ENCODE measurements at regions not wholly inside any gene's neighbourhood (a gene's known extent, or its start where the extent isn't known, plus 50 kb on each side); places are given as distances from the start of the nearest gene placed in this dataset.
"Not testable (repeated sequence)": the region's sequence is repeated elsewhere in the genome, so short reads cannot be mapped to it uniquely, and the experiment has no call there.

- H3K4me3 ChIP-seq (ENCODE audit: low read length): no peak overlapping the region
- no peaks in the 10 kb centered on the region for H3K36me3 ChIP-seq (ENCODE audit: insufficient read depth, low read length)
- no peak overlapping the region for H2AFZ ChIP-seq (ENCODE audit: low read depth, low read length)
- no peaks in the 10 kb centered on the region for H3K27me3 ChIP-seq (ENCODE audit: insufficient read depth, low read length)
- H3K4me1 ChIP-seq (ENCODE audit: insufficient read depth, low read length): no peaks in the 10 kb centered on the region
- H3K9me3 ChIP-seq (ENCODE audit: low read length): no peaks in the 10 kb centered on the region
Observed at GRCh38 chrX:140065961-140066662, 100.8 kb upstream of the CXorf66 start.

- H3K27me3 ChIP-seq (ENCODE audit: insufficient read depth, low read length): no peaks in the 10 kb centered on the region
- H3K9me3 ChIP-seq (ENCODE audit: low read length): no peaks in the 10 kb centered on the region
- H3K36me3 ChIP-seq (ENCODE audit: insufficient read depth, low read length): no peaks in the 10 kb centered on the region
- H3K4me3 ChIP-seq (ENCODE audit: low read length): no peak overlapping the region
- H3K4me1 ChIP-seq (ENCODE audit: insufficient read depth, low read length): no peaks in the 10 kb centered on the region
- no peak overlapping the region for H2AFZ ChIP-seq (ENCODE audit: low read depth, low read length)
Observed at GRCh38 chrX:140064993-140065392, 99.7 kb upstream of the CXorf66 start.

GRCh38 chrX:140057001-140057411 lies 91.7 kb upstream of the CXorf66 start:
- H3K9me3 ChIP-seq (ENCODE audit: low read length): no peaks in the 10 kb centered on the region
- no peaks in the 10 kb centered on the region for H3K36me3 ChIP-seq (ENCODE audit: insufficient read depth, low read length)
- H3K4me1 ChIP-seq (ENCODE audit: insufficient read depth, low read length): peaks cover 26% of the 10 kb centered on the region
- H3K27me3 ChIP-seq (ENCODE audit: insufficient read depth, low read length): no peaks in the 10 kb centered on the region
- H2AFZ ChIP-seq (ENCODE audit: low read depth, low read length): no peak overlapping the region
- H3K4me3 ChIP-seq (ENCODE audit: low read length): no peak overlapping the region

- no peaks in the 10 kb centered on the region for H3K9me3 ChIP-seq (ENCODE audit: low read length)
- no peaks in the 10 kb centered on the region for H3K27me3 ChIP-seq (ENCODE audit: insufficient read depth, low read length)
- no peaks in the 10 kb centered on the region for H3K36me3 ChIP-seq (ENCODE audit: insufficient read depth, low read length)
- H3K4me3 ChIP-seq (ENCODE audit: low read length): no peak overlapping the region
- H3K4me1 ChIP-seq (ENCODE audit: insufficient read depth, low read length): peaks cover 31% of the 10 kb centered on the region
- no peak overlapping the region for H2AFZ ChIP-seq (ENCODE audit: low read depth, low read length)
Observed at GRCh38 chrX:140053846-140054245, 88.5 kb upstream of the CXorf66 start.

- H3K4me1 ChIP-seq (ENCODE audit: insufficient read depth, low read length): peaks cover 29% of the 10 kb centered on the region
- H3K36me3 ChIP-seq (ENCODE audit: insufficient read depth, low read length): no peaks in the 10 kb centered on the region
- no peaks in the 10 kb centered on the region for H3K27me3 ChIP-seq (ENCODE audit: insufficient read depth, low read length)
- no peak overlapping the region for H2AFZ ChIP-seq (ENCODE audit: low read depth, low read length)
- no peak overlapping the region for H3K4me3 ChIP-seq (ENCODE audit: low read length)
- H3K9me3 ChIP-seq (ENCODE audit: low read length): no peaks in the 10 kb centered on the region
Observed at GRCh38 chrX:140050906-140051305, 85.6 kb upstream of the CXorf66 start.

- H3K27me3 ChIP-seq (ENCODE audit: insufficient read depth, low read length): peaks cover 2% of the 10 kb centered on the region
- H3K4me3 ChIP-seq (ENCODE audit: low read length): no peak overlapping the region
- no peaks in the 10 kb centered on the region for H3K4me1 ChIP-seq (ENCODE audit: insufficient read depth, low read length)
Observed at GRCh38 chrX:140040386-140040785, 75.1 kb upstream of the CXorf66 start.

GRCh38 chrX:140038842-140039241 lies 73.5 kb upstream of the CXorf66 start:
- no peaks in the 10 kb centered on the region for H3K36me3 ChIP-seq (ENCODE audit: insufficient read depth, low read length)
- no peak overlapping the region for H2AFZ ChIP-seq (ENCODE audit: low read depth, low read length)
- H3K9me3 ChIP-seq (ENCODE audit: low read length): no peaks in the 10 kb centered on the region
- H3K27me3 ChIP-seq (ENCODE audit: insufficient read depth, low read length): no peaks in the 10 kb centered on the region
- H3K4me1 ChIP-seq (ENCODE audit: insufficient read depth, low read length): no peaks in the 10 kb centered on the region
- no peak overlapping the region for H3K4me3 ChIP-seq (ENCODE audit: low read length)

More at GRCh38 chrX:140040386-140040785, 75.1 kb upstream of the CXorf66 start:
- no peaks in the 10 kb centered on the region for H3K9me3 ChIP-seq (ENCODE audit: low read length)
- no peak overlapping the region for H2AFZ ChIP-seq (ENCODE audit: low read depth, low read length)
- no peaks in the 10 kb centered on the region for H3K36me3 ChIP-seq (ENCODE audit: insufficient read depth, low read length)

- no peaks in the 10 kb centered on the region for H3K36me3 ChIP-seq (ENCODE audit: insufficient read depth, low read length)
- no peaks in the 10 kb centered on the region for H3K27me3 ChIP-seq (ENCODE audit: insufficient read depth, low read length)
- H2AFZ ChIP-seq (ENCODE audit: low read depth, low read length): no peak overlapping the region
Observed at GRCh38 chrX:140034916-140035315, 69.6 kb upstream of the CXorf66 start.

GRCh38 chrX:140022482-140022881 lies 57.2 kb upstream of the CXorf66 start:
- H3K9me3 ChIP-seq (ENCODE audit: low read length): no peaks in the 10 kb centered on the region
- no peak overlapping the region for H3K4me3 ChIP-seq (ENCODE audit: low read length)
- no peak overlapping the region for H2AFZ ChIP-seq (ENCODE audit: low read depth, low read length)
- H3K36me3 ChIP-seq (ENCODE audit: insufficient read depth, low read length): no peaks in the 10 kb centered on the region
- H3K4me1 ChIP-seq (ENCODE audit: insufficient read depth, low read length): no peaks in the 10 kb centered on the region
- no peaks in the 10 kb centered on the region for H3K27me3 ChIP-seq (ENCODE audit: insufficient read depth, low read length)

More at GRCh38 chrX:140034916-140035315, 69.6 kb upstream of the CXorf66 start:
- Histone ChIP-seq H3K4me3 (ENCODE audit: low read length) (no peak overlapping the region), H3K4me1 (ENCODE audit: insufficient read depth, low read length) (no peaks in the 10 kb centered on the region), H3K9me3 (ENCODE audit: low read length) (no peaks in the 10 kb centered on the region)

- H3K27me3 ChIP-seq (ENCODE audit: insufficient read depth, low read length); H2AFZ ChIP-seq (ENCODE audit: low read depth, low read length); H3K36me3 ChIP-seq (ENCODE audit: insufficient read depth, low read length); H3K4me3 ChIP-seq (ENCODE audit: low read length); H3K9me3 ChIP-seq (ENCODE audit: low read length); H3K4me1 ChIP-seq (ENCODE audit: insufficient read depth, low read length): not testable (repeated sequence)
Observed at GRCh38 chrX:140019134-140019533, 53.8 kb upstream of the CXorf66 start.

All from neuron (in vitro differentiated cells).